Hepatic stellate cell (primary cell): ENCODE measurements at regions not wholly inside any gene's neighbourhood (a gene's known extent, or its start where the extent isn't known, plus 50 kb on each side); places are given as distances from the start of the nearest gene placed in this dataset.

ENCODE experiments used
- DNase-seq: peaks from one replicate; pipeline ENCODE4 v3.0.0; 2011; ENCODE audit warnings: low spot score

DNA sequence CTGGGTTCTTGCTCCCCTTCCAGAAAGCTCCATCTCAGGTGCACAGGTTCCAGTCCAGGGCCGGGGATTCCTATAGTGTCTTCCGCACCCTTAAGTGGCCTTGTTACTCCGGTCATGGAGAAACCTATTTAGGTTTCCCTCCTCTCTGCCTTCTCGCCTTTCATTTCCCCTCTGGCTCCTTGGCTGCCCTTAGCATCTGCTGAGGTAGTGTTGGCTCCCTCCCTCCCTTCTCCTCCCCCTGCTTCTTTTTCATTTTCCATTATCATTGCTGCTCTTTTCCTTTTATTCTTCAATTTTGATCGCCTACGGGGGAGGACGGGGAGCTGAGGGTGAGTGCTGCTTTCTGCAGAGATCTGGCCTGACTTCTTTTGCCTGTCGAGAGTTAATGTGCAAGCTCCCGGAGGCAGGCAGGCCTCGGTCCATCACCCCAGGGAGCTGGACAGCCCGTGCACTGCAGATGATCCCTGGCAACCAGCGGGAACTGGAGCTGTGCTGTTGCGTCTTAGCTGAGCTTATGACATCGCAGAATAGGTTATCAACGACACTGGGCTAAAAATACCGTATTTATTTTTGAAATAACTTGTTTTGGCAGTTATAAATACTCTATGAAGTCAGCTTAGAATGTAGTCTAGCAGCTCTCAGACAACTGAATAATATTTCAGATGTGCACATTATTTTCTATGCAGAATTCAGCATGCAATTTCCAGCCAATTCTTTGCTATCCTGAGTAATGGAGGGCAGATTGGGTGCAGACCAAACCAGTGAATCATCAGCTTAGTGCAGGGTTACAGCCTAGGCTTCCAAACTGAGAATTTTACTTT lies 141.9 kb downstream of the SLC4A3 start:
- no peak for DNase-seq

- DNase-seq: no peak
Measured at GRCh38 chr2:219772103-219772635, 144.7 kb downstream of the SLC4A3 start.

GRCh38 chr2:219772697-219773096 lies 145.3 kb downstream of the SLC4A3 start:
- no peak for DNase-seq

DNA sequence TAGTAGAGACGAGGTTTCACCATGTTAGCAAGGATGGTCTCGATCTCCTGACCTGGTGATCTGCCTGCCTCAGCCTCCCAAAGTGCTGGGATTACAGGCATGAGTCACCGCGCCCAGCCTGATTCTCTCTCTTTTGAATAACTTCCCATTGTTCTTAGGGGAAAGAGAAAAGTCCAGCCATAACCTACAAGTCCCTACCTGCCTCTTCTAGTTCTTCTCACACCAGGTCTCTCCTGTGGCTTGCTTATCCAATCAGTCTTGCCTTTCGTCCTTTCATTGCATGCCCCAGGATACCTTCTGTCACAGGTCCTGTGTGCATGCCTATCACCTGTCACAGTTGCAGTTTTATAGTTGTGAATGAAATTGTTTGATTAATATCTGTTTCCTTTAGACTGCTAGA lies 148.1 kb downstream of the SLC4A3 start:
- no peak for DNase-seq

- DNase-seq: no peak
Measured at GRCh38 chr2:219777388-219777787, 150.0 kb downstream of the SLC4A3 start.

- DNase-seq: no peak
Measured at GRCh38 chr2:219778189-219778588, 150.8 kb downstream of the SLC4A3 start.

- DNase-seq: no peak
Measured at GRCh38 chr2:219782737-219783348, 155.4 kb downstream of the SLC4A3 start.

DNA sequence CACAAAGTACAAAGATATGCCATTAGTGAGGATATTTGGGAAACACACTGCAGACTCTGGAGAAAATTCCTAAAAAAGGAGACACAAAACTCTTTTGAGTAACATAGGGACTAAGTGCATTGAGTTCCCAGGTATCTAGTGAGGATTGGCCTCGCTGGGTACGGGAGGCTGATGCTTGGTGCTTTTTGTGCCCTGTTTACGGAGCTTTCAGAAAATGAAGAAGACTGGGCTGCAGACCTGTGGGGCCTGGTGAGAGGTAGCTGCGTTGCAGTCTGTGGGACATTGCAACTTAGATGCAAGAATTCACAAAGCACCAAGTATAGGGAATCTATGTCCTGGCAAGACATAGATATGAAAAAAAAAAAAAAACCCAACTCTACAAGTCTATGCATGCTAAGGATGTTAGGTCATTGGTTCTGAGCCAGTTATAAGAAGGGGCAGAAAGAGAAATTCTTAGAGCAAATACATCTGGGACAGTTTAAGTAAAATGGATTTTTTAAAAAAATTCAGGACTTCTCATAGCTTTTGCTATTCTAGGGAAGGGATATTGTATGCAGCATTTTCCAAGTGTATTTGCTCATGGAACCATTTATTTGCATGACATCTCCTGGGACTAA lies 156.0 kb downstream of the SLC4A3 start:
- DNase-seq: no peak

- no peak for DNase-seq
Measured at GRCh38 chr2:219784178-219784577, 156.7 kb downstream of the SLC4A3 start.

DNA sequence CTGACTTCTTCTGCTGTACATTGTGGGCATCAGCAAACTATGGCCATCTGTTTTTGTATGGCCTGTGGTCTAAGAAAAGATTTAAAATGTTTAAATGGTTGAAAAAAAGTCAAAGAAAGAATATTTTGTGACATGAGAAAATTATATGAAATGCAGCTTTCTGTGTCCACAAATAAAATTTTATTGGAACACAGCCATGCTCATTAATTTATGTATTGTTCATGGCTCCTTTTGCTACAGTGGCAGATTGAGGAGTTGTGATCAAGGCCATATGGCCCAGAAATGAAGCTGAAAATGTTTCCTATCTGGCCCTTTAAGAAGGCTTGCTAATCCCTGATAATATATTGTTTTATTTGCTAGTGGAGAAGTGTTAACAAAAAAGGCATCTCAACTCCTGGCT lies 162.0 kb downstream of the SLC4A3 start:
- DNase-seq: no peak

GRCh38 chr2:219792446-219792845 lies 165.0 kb downstream of the SLC4A3 start:
- no peak for DNase-seq

DNA sequence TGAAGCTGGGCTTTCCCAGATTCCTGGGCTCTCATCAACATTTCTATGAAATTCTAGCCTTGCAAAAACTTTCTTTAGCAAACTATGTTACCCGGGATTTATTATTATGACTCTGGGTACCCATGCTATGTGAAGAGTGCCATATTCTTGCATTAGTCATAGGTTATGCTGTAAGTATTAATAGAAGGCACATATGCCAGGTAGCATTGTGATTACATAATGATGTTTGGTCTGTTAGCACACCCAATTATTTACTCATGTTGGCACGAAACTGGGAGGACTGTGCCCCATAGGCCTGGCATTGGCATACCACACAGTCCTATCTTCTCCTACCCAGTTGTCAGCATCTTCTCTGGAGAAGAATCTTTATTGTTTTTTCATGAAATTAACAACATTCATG lies 171.0 kb downstream of the SLC4A3 start:
- DNase-seq: no peak

DNA sequence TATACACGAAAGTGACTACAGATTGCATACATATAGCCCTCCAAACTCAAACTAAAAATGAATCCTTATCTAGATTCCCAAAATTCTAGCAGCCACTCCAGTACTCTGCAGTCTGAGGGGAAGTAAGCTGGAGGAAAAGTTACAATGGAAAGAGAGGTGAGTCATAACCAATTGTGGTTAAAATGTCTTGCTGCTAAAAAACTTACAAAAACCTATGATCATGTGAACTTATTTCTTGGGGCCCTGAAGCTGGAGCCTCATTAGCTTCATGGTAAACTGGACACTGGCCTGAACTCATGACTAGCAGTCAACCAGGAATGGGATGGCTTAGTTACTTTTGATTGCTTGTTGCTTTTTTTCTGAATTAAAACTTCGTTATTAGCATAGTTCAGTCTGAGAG lies 175.9 kb downstream of the SLC4A3 start:
- no peak for DNase-seq

DNA sequence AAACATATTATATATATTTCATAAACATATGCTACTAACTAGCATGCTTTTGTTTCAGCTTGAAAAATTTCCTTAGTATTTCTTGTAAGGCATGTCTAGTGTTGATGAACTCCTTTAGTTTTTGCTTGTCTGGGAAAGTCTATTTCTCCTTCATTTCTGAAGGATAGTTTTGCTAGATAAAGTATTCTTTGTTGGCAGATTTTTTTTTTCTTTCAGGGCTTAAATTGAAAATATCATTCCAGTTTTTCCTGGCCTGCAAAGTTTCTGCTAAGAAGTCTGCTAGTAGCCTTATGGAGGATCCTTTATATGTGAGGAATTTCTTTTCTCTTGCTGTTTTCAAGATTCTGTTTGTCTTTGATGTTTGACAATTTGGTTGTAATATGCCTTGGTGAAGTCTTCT lies 183.5 kb downstream of the SLC4A3 start:
- no peak for DNase-seq

DNA sequence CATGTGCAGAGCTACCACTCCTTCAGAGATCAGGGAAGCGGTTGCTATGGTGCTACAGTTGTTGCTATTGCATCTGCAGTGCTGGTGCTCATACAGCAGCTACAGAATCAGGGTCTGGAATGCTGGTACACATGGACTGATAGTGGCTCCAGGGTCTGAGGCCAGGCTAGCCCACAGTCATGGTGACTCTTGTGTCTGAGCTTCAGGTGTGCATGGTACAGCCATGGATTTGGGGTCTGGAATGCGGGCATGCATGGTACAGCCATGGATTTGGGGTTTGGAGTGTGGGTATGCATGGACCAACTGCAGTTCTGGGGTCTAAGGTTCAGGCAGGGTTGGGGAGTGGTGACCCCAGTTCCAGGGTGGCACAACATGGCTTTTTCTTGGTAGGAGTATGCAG lies 185.2 kb downstream of the SLC4A3 start:
- DNase-seq: no peak

DNA sequence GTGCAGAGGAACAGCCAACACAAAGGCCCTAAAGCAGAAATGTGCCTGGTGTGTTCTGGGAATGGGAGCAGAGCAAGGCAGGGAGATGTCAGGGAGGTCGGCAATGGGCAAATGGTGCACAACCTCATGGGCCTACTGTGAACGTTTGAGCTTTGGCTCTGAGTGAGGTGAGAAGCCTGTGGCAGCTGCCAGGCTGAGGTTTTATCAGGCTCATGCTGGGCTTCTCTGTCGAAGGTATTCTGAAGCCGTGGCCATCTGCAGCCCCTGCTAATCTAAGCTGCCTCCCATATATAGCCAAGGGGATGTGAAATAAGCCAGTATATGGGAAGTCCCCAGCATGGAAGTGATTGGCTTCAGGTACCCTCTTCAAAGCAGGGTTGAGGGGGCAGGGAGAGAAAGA lies 193.3 kb downstream of the SLC4A3 start:
- DNase-seq: no peak

DNA sequence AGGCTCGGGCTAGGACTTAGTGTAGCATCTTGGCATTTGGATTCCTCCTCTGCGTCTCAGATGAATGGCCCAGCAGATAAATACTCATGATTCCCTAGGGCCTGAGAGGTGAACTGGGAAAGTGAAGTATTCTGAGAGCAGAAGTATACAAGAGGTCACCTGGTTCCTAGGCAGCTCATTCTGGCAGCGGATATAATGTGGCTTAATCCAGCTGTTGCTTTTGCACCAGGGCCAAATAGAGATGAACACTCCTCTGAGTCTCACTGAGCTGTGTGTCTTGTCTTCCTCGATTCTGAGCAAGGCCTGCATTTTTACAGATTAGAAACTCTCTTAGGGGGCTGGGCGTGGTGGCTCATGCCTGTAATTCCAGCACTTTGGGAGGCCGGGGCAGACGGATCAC lies 196.1 kb downstream of the SLC4A3 start:
- DNase-seq: no peak

DNA sequence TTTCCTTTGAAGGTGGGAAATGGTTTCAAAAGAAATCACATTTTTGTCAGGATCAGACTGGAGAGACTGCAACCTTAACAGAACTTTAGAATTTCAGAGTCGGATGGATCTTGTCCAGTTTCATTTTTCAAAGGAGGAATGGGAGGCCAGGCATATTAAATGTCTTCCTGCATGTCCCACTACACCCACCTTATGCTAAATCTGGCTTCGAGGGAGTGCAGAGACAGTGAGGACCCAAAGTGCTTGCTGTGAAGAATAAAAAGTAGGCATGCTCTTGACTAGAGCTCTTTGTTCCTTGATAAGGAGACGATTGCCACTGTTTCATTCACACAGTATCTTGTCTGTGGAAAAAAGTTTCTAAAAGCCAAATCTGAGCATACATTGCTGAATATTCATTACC lies 197.6 kb downstream of the SLC4A3 start:
- DNase-seq: no peak

DNA sequence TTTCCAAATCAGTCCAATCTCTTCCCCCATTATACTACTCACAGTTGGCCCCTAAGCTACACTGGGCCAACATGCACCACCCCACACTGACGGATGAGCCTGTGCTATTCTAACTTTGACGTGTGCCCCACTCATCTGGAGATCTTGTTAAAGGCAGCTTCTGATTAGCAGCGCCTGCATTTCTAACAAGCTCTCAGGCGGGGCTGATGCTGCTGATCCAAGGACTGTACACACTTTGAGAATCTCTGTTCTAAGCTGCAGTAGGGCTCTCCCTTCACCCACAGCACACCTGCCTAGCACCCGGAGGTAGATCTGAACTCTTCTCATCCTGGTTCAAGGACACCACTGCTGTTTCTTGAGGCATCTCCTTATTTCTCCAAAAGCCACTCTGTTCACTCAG lies 200.7 kb downstream of the SLC4A3 start:
- no peak for DNase-seq

DNA sequence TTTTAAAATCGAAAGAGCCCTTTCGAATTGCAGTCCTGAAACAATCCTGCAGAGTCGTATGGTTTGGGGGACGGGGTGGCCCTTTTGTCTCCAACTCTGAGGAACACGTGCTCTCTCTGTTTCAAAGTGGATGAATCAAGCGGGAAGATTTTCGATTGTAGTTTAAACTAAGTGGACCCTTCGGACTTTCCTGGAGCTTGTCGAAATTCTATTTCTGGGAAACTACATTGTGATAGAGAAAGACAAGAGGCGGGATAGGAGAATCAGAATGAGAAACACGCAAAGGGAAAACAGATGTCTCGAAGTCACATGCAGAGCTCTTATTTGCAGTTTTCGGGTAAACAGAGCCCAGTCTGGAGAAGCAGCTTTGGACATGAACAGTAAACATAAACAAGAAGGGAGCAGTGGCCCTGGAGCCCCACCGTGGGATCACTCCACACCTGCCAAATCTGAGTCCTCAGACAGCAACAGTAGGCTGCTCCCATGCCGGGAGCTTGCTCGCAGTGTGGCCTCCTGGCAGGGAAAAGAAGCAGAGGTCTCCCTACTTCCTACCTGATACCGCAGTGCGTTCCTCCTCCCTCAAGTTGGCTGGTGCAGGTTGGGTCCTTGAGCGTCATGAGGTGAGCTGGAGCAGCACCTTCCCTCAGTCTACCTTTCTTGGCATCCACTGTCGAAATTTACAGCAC lies 202.4 kb downstream of the SLC4A3 start:
- no peak for DNase-seq

GRCh38 chr2:219830353-219830738 lies 202.9 kb downstream of the SLC4A3 start:
- no peak for DNase-seq

DNA sequence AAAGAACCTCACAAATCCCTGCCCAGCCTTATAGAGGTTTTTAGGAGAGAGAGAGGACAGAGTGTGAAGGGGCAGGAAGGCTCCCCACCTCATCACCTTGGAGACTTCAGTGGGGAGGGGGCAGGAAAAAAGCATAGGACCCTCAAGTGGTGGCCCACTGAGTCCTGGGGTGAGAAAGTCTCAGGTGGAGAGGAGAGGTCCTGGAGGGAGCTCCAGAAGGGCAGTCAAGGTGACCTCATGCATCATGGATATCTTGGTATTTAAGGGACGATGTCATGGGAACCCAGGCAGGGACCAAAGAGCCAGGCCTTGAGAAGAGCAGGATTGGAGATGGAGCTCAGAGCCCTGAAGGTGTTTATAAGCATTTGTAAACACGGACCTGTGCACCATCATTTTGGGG lies 204.5 kb downstream of the SLC4A3 start:
- no peak for DNase-seq

DNA sequence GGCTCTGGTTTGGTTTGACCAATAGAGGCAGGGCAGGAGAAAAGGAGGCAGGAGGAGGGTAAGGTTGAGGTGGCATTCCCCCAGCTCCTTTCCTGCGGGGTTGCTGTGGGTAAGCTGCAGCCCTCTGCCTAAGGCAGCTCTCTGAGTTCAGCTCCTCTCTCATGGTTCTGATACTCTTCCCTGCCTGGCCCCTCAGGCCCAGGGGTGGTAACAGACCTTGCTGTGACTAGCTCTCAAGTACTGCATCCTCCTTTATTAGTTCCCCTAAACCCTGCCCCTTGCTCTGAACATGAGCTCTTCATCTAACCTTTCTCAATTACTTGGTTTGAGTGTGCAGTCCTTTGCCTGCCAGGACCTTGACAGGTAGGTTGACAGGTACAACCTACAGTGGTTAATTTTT lies 205.5 kb downstream of the SLC4A3 start:
- no peak for DNase-seq
